ENCODE measurements at regions not wholly inside any gene's neighbourhood (a gene's known extent, or its start where the extent isn't known, plus 50 kb on each side); places are given as distances from the start of the nearest gene placed in this dataset.

DNA sequence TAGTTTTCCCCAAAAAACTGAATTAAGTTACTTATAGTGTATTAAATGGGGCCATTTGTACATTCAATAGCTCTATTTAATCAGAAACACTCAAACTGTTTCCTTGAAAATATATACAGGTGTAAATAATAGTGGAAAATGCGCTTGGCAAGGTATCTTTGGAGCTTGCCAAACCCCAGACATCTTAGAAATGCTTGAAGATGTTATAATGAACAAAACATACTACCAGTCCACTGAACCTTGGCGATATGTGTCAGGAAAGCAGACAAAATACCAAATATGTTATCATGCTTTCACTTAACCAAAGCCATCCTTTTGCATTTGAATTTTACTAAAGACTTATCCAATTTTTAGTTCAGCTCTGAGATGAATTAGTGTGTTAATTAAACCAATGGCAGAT lies 352.7 kb upstream of the SEMA3A start:
- TF ChIP-seq, protein P1, sequence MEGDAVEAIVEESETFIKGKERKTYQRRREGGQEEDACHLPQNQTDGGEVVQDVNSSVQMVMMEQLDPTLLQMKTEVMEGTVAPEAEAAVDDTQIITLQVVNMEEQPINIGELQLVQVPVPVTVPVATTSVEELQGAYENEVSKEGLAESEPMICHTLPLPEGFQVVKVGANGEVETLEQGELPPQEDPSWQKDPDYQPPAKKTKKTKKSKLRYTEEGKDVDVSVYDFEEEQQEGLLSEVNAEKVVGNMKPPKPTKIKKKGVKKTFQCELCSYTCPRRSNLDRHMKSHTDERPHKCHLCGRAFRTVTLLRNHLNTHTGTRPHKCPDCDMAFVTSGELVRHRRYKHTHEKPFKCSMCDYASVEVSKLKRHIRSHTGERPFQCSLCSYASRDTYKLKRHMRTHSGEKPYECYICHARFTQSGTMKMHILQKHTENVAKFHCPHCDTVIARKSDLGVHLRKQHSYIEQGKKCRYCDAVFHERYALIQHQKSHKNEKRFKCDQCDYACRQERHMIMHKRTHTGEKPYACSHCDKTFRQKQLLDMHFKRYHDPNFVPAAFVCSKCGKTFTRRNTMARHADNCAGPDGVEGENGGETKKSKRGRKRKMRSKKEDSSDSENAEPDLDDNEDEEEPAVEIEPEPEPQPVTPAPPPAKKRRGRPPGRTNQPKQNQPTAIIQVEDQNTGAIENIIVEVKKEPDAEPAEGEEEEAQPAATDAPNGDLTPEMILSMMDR (IDR thresholded peaks at IDR 0.05) = no peak
- TF ChIP-seq POLR2A (IDR thresholded peaks at IDR 0.05) = no peak
- TF ChIP-seq EP300 (IDR thresholded peaks at IDR 0.05) = no peak

Measured in tibial nerve (tissue), 4 donors.